Activated T-cell treated with anti-CD3 and anti-CD28 coated beads for 1 hour (primary cell): ENCODE measurements at regions not wholly inside any gene's neighbourhood (a gene's known extent, or its start where the extent isn't known, plus 50 kb on each side); places are given as distances from the start of the nearest gene placed in this dataset.

Experiments
- DNase-seq: peaks from one replicate; pipeline ENCODE4 v3.0.0-alpha.2; 2020; ENCODE audit warnings: low read depth

DNA sequence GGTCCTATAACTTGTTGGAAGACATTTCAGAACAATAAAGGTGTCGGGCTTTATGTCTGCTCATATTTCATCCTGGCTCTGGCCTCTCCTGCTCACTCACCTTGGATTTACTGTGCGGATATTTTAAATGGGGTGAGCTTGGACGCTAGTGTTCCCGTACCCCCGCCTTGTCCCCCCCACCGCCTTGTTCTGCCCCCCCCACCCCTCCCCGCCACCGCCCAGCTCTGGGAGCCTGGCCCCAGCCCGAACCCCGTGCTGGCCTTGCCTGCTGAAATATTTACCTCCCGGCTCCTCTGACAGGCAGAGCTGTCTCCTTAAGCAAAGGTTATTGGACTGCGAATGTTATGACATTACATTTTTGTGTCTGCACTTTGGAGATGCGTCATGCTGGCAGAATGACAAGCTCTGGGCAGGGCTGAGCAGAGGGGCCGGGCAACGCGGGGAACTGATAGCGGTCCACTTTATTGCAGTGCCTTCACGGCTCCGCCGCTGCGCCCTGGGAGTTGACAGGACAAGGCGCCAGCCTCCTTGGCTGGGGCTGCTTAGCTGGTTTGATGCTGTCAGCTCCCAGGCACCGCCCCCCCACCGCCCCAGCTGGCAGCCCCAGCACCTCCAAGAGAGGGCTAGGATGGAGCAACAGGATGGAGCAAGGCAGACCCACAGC lies 222.5 kb upstream of the GSE1 start:
- no peak for DNase-seq

DNA sequence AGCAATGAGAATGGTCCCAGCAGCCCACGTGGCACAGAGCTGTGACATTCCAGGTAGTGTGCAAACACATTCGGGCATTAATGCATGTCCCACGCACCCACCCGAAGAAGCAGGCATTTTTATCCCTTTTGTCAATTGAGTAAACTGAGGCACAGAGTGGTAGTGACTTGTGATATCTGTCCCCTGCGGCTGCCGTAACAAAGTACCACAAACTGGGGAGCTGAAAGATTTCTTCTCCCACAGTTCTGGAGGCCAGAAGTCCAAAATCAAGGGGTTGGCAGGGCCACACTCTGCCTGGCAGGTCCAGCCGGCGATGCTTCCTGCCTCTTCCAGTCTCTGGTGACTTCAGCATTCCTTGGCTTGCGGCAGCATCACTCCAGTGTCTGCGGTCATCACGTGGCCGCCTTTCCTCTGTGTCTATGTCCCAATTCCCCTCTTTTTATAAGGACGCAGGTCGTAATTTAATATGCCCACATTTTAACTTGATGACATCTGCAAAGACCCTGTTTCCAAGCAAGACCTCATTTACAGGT lies 221.9 kb upstream of the GSE1 start:
- no peak for DNase-seq

DNA sequence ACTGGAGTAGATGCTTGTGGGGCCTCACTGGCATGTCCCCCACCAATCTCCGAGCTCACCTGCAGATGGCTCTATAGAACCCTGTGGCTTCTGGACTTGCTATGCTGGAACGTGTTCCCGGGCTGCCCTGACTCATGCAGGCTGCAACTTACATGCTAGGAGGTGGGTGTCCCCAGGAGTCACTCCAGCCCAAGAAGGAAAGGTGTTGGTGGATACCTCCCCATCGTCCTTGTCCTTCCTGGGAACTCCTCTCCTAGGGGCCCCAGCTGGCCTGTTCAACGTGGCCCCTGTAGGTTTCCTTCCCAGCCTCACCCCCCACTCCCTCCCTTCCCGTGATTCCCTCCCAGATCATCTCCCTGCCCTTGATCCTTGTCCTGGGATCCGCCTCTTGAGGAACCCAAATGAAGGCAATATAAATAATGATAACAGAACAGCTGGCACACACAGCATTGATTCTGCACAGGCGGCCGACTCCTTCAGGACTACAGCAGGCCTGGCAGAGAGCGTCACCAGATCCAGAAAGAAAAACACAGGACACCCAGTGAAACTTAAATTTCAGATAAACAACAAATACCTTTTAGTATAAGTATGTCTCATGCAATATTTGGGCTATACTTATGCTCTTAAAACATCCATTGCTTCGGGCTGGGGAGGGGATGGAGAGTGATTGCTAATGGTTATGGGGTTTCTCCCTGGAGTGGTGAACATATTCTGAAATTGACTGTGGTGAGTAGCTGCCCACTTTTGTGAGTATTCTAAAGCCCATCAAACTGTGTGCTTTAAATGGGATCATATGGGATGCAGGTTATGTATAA lies 221.1 kb upstream of the GSE1 start:
- no peak for DNase-seq

DNA sequence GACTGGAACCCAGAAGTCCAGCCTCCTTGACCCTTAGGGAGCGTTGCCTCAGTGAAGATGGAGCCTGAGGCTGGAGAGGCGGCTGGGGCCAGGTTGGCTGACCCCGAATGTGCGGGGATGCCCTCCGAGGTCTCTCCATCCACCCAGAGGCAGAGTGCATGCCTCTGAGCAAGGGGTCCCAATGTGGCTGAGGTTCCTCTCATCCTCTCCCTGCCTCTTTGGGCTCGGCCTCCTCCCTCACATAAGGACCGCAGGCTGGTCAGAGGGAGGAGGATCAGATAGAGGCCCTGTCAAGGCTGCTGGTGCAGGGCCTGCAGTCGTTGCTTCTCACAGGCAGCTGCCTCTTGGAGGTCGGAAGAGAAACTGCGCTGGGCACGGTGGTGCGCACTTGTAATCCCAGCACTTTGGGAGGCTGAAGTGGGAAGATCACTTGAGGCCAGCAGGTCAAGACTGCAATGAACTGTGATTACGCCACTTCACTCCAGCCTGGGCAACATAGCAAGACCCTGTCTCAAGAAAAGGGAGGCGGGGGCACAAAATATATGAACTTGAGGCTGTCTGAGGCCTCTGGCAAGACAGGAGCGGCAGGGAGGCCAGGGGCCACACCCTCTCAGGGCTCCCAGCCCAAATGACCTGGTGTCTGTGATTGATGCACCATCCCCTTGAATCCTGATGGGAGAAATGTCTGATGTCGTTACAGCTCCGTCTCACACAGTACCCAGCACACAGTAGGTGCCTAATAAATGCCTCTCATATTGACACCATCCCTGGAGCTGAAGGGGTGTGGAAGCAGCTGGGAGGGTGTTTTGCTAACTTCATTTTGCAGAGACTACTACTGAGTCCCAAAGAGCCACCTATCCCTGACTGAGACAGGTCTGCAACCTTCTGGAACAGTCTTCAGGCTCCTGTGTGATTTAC lies 220.1 kb upstream of the GSE1 start:
- DNase-seq: no peak

DNA sequence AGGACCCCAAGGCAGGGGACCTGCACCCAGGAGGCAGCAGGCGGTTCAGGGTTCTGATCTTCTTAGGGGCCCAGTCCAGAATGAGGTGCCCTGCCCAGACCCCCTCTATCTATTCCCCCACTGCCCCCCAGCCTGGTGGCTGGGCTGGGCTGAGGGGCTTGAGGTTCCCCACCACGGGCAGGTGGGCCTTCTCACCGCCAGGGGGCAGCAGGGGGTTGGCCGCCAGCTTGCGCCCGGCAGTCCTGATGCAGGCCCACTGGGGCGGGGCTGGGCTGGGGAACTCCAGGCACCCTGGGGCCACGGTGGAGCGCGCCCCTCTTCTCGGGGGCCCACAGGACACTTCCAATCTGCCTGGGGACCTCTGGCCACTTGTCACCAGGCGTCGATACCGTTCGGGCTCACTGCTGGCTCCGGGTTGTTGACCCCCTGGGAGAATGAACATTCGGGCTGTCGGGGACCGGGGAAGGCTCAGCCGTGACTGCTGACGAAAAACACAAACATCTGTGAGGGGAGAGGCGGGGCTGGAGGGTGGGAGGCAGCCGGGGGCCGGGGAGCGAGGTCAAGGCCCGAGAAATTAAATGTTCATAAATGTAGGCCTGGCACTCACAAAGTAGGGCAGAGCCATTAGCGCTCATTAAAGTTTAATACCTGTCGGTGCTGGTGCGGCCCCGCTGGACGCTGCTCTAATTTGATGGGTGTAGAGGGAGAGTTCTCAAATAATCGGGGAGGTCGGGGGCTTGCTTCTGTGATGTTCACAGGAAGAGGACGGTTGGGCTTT lies 219.3 kb upstream of the GSE1 start:
- peak; percentile 61 for DNase-seq

DNA sequence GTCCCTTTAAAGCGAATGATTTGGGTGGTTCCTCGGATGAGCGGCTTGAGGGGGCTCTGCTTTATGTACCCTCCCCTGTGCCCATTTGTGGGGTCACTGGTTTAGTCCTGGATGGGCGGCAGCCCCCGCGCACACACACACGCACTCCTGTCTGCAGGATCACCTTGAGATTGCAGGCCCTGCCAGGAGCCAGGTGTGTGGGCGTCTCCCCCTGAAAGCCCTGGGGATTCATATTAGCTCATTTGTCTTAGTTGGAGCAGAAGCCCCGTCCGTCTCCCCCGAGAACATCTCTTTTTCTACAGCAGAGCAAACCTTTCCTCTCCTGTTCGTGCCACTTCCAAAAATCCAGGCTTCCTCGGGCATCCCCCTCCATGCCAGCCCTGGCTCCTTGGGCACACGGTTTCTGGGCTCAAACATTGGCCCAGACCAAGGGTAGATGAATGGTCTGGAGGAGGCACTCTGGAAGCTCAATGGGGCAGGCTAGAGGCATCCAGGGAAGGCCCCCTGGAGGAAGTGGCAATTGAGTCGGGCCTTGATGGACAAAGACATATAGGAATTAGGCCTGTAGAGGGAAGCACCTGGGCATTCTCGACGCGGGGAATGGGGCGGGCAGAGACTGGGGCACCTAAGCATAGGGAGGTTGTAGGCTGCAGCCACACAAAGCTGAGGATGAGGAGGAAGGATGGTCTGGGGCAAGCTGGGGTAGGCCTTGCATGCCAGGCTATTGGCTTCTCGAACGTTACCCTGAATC lies 218.5 kb upstream of the GSE1 start:
- no peak for DNase-seq

DNA sequence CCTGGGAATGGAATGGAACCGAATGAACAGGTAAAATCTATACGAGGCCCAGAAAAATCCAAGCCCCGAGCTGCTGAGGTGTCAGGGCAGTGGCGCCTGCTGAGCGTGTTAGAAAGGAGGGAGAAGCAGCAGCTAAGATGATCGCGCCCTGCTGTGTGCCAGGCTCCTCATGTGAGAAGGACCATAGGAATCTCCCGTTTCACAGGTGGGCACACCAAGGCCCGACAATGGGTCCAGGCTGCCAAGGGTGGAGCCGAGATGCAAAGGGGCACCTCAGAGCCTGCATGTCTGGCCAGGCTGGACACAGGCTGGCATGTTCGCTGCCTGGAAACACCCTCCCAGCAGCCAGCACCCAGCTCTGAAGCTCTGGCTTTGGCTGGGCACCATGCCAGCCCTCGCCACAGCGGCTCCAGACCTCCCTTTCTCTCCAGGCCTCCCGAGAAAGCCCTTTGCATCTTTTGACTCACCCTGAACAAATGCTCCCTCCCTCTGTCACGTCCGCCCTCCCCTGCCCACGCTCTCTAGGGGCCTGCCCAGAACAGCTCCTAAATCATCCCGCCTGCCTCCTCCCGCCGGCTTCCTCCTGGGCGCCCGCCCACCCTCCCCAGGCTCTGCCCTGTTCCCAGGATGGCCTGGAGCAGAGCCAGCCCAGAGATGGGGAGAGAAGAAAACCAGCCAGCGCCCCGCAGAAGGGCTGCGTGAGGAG lies 217.8 kb upstream of the GSE1 start:
- no peak for DNase-seq

DNA sequence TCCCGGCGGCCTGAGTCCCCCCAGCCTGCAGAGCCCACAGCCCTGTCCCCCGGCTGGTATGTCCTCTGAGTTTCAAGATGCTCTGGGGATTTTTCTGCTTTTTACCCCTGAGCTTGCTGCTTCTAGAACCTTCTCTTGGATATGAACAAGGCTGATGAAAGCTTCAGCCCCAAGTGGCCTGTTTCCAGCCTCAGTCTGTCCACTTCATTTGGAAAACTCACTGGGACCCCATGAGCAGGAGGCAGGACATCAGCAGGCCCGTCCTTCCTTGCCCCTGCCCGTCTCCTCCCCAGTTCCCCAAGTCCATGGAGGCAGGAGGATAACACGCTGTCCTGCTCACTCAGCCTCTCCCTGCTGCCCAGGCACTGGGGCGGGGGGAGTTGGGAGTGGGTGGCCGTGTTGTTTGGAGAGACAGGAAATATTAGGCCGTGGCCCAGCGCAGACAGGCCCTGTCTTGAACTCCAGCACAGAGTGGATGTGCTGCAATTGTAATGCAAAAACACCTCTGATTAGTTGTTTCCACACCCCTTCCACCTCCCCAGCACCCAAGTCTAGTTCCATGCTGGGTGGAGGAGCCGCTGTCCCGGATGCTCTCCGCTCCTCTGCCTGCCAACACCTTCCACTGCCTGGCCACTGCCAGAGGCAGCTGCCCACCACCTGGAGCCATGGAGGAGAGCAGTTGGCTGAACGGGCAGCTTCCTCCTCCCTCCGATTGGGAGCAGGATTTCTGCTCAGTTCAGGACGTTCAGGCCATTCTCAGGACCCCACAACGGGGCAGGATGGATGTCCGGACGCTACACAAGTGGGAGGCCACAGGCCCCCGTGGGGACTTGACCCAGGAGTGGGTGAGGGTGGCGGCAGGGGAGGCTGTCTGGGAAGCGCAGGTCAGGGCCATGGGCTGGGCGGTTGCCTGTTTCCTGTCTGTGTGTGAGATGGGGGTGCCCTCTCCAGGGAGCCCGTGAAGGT lies 216.9 kb upstream of the GSE1 start:
- DNase-seq: no peak

DNA sequence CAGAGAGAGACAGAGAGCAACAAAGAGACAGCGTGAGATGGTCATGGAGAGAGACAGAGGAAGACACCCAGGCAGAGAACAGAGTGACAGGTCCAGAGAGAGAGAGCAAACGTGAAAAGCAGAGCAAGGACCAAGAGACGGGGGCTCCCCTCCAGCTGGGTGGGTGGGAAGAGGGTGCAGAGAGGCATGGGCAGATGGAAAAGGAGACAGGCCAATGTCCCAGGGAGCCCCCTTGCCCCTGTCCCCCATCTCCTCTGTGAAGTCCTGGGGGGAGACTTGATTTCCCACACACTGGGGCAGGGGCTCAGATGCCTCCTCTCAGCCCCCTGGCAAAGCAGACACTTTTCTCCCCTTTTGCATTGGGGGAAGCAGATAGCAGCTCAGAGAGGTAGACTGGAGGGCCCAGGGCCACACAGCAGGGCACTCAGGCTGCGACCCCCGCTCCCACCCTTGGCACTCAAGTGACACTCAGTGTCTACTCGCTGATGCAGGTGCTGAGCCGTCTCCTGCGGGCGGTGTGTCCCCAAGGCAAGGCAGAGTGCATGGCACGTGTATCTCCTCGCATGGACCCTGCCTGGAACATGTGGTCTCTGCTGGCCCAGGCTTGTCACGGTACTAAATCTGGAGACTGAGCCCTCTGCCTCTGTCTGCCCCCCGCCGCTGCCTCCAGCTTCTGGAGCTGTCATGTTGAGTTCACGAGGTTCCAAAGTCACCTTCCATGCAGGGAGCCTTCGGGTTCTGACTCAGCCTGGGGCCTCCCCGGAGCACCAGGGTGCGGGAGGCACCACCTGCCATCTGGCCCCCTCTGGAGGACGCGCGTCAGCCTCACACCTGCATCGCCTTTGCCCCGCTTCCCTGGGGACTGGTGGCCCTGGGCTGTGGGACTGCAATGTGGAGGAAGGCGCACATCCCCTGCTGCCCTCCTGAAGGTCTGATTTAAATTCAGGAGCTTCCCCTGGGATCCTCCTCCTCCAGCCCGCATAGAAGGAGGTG lies 215.9 kb upstream of the GSE1 start:
- DNase-seq: no peak

DNA sequence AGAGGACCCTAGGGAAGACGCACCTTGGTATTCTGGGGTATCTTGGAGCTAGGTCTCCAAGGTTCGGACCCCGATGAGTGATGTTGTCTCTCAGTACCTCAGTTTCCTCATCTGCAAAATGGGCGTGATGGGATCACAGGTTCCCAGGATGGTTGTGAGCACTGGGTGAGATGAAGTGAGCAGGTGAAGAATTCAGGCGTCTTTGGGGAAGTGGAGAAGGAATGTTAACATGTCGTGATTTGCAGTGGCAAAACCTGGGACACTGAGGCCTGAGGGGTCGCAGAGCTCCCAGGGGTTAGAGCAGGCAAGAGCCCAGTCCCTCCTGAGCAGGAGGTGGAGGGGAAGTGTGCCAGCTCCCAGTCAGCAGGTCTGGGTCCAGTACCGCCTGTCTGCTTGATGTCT lies 215.1 kb upstream of the GSE1 start:
- DNase-seq: no peak

DNA sequence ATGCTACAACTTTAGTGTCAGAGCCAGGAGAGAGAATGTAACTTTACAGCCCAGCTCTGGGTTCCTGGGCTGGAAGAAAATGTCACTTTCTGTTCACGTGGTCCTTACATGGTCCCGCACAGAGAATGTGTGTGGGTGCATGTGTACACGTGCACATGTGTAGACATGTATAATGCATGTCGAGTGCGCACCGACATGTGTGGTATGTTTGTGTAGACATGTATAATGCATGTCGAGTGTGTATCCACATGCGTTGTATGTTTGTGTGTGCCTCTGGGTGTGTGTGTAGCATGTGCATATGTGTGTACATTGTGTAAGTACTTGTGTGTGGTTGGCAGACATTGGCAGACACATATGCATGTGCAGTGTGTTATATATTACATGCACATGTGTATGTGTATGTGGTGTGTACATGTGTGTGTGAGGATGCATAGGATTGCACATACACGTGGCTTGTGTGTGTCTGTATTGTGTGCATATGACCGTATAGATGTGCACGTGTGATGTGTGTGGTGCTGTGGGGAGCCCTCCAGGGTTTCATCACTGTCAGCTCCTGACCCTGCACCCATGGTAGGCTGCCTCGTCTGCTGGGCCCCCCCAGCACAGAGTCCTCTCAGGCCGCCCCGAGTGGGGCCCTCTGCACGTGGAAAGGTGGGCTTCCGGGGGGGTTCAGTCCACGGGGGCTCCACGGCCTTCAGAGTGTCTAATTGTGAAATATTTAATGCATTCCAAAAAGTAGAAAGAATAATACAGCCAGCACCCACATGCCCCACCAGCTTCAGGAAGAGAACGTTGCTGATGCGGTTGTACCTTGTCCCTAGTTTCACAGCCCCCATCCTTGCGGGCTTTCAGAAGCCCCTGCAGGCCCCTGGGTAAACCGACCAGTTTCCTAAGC lies 214.2 kb upstream of the GSE1 start:
- DNase-seq: no peak

DNA sequence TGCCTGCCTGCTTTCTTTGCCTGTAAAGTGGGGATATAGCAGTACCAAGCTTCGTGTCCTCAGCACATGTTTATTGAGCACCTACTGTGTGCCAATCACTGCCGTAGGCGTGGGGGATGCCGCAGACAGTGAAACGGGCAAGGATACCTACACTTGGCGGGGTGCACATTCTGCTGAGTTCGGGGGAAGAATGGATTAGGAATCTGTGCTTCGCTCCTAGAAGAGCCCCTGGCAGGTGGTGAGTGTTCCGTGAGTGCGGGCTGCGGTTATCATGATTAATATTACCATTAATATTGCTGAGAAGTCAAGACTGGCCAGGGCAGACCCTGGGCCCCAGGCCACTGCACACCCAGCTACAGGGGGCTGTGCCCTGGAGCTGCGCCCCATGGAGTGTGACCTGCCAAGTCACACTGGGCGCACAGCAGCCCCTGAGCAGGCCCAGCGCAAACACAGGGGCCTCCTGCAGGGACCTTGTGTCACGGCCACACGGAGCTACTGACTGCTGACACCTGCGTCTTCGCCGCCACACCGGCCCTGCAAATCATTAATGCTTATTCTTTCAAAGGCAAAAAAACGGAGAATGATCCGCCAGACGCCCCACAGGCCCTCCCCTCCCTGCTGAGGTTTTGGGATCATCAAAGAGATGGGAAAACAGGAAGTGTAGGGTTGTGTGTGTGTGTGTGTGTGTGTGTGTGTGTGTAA lies 213.4 kb upstream of the GSE1 start:
- no peak for DNase-seq

DNA sequence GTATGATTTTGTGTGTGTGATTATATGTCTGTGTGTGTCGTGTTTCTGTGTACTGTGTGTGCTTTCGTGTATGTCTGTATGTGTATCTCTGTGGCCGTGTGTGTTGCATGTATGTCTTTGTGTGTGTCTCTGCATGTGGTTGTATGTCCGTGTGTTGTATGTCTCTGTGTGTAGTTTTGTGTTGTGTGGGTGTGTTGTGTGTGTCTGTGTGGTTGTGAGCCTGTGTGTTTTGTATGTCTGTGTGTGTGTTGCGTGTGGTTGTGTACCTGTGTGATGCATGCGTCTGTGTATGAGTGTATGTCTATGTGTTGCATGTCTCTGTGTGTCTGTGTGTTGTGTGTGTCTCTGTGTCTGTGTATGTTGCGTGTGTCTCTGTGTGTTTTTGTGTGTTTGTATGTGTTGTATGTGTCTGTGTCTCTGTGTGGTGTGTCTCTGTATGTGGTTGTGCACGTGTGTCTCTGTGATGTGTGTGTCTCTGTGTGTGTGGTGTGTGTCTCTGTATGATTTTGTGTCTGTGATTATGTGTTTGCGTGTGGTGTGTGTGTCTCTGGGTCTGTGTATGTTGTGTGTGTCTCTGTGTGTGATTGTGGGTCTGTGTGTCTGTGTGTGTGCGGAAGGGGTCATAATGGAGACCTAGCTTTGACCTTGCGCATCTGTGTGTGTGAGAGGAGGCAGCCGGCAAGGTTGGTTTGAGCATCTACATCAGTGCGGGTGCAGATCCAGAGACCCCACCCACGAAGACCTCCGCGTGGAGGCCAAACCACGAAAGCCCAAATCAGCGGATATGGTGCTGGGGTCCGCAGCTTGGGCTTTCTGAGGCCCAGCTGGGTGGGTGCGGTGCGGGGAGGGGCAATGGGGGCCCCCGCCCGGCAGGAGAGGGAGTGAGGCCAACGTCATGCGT lies 212.6 kb upstream of the GSE1 start:
- no peak for DNase-seq

DNA sequence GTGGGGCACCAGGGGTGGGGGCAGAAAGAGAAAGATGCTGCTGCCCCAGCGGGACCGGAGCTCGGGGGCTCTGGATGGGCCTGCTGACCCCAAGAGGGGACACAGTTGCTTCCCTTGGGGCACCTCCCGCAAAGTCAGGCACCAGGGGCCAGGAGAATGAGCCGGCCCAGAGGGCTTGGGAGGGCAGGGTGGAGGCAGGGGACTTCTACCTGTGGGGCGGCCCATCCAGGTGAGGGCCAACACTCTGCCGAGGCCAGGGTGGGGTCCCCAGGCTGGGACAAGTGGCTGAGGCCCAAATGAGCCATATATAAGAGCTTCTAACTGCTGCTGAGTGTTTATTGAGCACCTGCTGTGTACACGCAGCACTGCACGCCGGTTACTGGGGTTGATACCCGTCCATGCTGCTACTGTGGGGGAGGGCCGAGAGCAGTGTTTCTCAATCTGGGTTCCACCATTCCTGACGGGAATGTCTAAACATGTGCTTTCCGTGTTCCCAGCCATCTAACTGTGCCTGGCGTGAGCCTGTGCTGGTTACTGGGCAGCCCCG lies 211.7 kb upstream of the GSE1 start:
- no peak for DNase-seq
